HG02884 (cell line): ENCODE measurements at regions not wholly inside any gene's neighbourhood (a gene's known extent, or its start where the extent isn't known, plus 50 kb on each side); places are given as distances from the start of the nearest gene placed in this dataset.

Source experiments
- ATAC-seq: cut with Tn5 transposase; IDR thresholded peaks from one replicate; pipeline ENCODE4 v1.9.1; 2021; ENCODE audit warnings: mild to moderate bottlenecking, moderate library complexity; ENCODE audit not compliant: unreplicated experiment

- ATAC-seq = no peak
Observed at GRCh38 chr4:26269038-26269437, 51.8 kb upstream of the RBPJ start.
